ENCODE measurements at regions not wholly inside any gene's neighbourhood (a gene's known extent, or its start where the extent isn't known, plus 50 kb on each side); places are given as distances from the start of the nearest gene placed in this dataset.

GRCh38 chr7:142420554-142421362 lies 162.9 kb upstream of the PRSS58 start:
- peak; percentile 80 for ATAC-seq

DNA sequence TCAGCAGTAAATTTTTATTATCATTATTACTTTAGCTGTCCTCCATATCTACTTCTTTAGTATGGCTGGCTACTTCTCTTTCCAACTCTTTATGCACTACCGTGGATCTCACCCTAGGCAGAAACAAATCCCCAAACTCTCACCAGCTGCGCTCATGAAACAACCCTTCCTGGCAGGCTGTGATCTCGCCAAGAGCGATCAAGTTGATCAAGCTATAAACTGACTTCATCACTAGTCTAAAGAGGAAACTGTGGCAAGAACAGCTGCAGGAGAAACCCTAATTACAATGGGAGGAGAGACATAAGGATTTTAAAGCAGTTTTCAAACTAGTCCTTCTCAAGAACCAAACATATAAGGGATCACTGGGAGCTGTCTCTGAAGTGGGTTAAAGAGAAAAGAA lies 160.5 kb upstream of the PRSS58 start:
- Mint-ChIP-seq H3K27me3 (ENCODE audit: low read depth) (no peaks in the 10 kb centered on the region), H3K4me3 (no peak overlapping the region)
- POLR2A ChIA-PET: no interaction called here

More at GRCh38 chr7:142420554-142421362, 162.9 kb upstream of the PRSS58 start:
- Mint-ChIP-seq H3K27me3 (ENCODE audit: low read depth) (no peaks in the 10 kb centered on the region; the same call in 1 of the 2 replicates), H3K36me3 (no peaks in the 10 kb centered on the region), H3K27ac (no peak overlapping the region), H3K4me1 (peaks cover 21% of the 10 kb centered on the region), H3K4me3 (no peak overlapping the region), H3K9me3 (no peaks in the 10 kb centered on the region)
- DNase-seq (ENCODE audit: low spot score): peak; percentile 45
- ChIA-PET CTCF (interaction anchor here (0.6 to 2.0 kb wide), 8 partner anchors 8 to 94 kb away, joined by 3 to 5 read pairs (median 4); no protein-coding TSS in a partner anchor), POLR2A (no interaction called here)
- TF ChIP-seq, protein P1, sequence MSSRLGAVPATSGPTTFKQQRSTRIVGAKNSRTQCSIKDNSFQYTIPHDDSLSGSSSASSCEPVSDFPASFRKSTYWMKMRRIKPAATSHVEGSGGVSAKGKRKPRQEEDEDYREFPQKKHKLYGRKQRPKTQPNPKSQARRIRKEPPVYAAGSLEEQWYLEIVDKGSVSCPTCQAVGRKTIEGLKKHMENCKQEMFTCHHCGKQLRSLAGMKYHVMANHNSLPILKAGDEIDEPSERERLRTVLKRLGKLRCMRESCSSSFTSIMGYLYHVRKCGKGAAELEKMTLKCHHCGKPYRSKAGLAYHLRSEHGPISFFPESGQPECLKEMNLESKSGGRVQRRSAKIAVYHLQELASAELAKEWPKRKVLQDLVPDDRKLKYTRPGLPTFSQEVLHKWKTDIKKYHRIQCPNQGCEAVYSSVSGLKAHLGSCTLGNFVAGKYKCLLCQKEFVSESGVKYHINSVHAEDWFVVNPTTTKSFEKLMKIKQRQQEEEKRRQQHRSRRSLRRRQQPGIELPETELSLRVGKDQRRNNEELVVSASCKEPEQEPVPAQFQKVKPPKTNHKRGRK (CRISPR knock-in tag; IDR thresholded peaks at IDR 0.05; ENCODE audit: borderline replicate concordance): no peak

GRCh38 chr7:142414915-142415314 lies 157.1 kb upstream of the PRSS58 start:
- H3K9me3 Mint-ChIP-seq: no peaks in the 10 kb centered on the region
- ChIA-PET CTCF (interaction anchor here (1.1 to 2.7 kb wide), 4 partner anchors 24 to 50 kb away, joined by 3 to 15 read pairs (median 3); no protein-coding TSS in a partner anchor), POLR2A (no interaction called here)
- no peak overlapping the region for H3K4me3 Mint-ChIP-seq
- no peak for DNase-seq (ENCODE audit: low spot score)
- H3K36me3 Mint-ChIP-seq: no peaks in the 10 kb centered on the region
- no peak overlapping the region for H3K27ac Mint-ChIP-seq
- no peaks in the 10 kb centered on the region; the same call in 1 of the 2 replicates for H3K27me3 Mint-ChIP-seq (ENCODE audit: low read depth)
- peaks cover 19% of the 10 kb centered on the region for H3K4me1 Mint-ChIP-seq
- ATAC-seq: no peak
- TF ChIP-seq, protein P2, sequence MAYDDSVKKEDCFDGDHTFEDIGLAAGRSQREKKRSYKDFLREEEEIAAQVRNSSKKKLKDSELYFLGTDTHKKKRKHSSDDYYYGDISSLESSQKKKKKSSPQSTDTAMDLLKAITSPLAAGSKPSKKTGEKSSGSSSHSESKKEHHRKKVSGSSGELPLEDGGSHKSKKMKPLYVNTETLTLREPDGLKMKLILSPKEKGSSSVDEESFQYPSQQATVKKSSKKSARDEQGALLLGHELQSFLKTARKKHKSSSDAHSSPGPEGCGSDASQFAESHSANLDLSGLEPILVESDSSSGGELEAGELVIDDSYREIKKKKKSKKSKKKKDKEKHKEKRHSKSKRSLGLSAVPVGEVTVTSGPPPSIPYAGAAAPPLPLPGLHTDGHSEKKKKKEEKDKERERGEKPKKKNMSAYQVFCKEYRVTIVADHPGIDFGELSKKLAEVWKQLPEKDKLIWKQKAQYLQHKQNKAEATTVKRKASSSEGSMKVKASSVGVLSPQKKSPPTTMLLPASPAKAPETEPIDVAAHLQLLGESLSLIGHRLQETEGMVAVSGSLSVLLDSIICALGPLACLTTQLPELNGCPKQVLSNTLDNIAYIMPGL (CRISPR knock-in tag; IDR thresholded peaks at IDR 0.05): no peak
- no peak for TF ChIP-seq PRRX2 (CRISPR knock-in tag; IDR thresholded peaks at IDR 0.05)
- TF ChIP-seq ESRRA (CRISPR knock-in tag; IDR thresholded peaks at IDR 0.05; ENCODE audit: borderline replicate concordance): no peak
- TF ChIP-seq CREM (CRISPR knock-in tag; IDR thresholded peaks at IDR 0.05): no peak
- TF ChIP-seq, protein P3, sequence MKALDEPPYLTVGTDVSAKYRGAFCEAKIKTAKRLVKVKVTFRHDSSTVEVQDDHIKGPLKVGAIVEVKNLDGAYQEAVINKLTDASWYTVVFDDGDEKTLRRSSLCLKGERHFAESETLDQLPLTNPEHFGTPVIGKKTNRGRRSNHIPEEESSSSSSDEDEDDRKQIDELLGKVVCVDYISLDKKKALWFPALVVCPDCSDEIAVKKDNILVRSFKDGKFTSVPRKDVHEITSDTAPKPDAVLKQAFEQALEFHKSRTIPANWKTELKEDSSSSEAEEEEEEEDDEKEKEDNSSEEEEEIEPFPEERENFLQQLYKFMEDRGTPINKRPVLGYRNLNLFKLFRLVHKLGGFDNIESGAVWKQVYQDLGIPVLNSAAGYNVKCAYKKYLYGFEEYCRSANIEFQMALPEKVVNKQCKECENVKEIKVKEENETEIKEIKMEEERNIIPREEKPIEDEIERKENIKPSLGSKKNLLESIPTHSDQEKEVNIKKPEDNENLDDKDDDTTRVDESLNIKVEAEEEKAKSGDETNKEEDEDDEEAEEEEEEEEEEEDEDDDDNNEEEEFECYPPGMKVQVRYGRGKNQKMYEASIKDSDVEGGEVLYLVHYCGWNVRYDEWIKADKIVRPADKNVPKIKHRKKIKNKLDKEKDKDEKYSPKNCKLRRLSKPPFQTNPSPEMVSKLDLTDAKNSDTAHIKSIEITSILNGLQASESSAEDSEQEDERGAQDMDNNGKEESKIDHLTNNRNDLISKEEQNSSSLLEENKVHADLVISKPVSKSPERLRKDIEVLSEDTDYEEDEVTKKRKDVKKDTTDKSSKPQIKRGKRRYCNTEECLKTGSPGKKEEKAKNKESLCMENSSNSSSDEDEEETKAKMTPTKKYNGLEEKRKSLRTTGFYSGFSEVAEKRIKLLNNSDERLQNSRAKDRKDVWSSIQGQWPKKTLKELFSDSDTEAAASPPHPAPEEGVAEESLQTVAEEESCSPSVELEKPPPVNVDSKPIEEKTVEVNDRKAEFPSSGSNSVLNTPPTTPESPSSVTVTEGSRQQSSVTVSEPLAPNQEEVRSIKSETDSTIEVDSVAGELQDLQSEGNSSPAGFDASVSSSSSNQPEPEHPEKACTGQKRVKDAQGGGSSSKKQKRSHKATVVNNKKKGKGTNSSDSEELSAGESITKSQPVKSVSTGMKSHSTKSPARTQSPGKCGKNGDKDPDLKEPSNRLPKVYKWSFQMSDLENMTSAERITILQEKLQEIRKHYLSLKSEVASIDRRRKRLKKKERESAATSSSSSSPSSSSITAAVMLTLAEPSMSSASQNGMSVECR (CRISPR knock-in tag; IDR thresholded peaks at IDR 0.05; ENCODE audit: borderline replicate concordance): no peak
- TF ChIP-seq JUN (CRISPR knock-in tag; IDR thresholded peaks at IDR 0.05): no peak
- TF ChIP-seq TCF7 (CRISPR knock-in tag; IDR thresholded peaks at IDR 0.05; ENCODE audit: low read depth): no peak
- TF ChIP-seq ATF1 (CRISPR knock-in tag; IDR thresholded peaks at IDR 0.05): no peak
- TF ChIP-seq, protein P4, sequence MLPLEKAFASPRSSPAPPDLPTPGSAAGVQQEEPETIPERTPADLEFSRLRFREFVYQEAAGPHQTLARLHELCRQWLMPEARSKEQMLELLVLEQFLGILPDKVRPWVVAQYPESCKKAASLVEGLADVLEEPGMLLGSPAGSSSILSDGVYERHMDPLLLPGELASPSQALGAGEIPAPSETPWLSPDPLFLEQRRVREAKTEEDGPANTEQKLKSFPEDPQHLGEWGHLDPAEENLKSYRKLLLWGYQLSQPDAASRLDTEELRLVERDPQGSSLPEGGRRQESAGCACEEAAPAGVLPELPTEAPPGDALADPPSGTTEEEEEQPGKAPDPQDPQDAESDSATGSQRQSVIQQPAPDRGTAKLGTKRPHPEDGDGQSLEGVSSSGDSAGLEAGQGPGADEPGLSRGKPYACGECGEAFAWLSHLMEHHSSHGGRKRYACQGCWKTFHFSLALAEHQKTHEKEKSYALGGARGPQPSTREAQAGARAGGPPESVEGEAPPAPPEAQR (CRISPR knock-in tag; IDR thresholded peaks at IDR 0.05): no peak
- no peak for TF ChIP-seq PREB (CRISPR knock-in tag; IDR thresholded peaks at IDR 0.05; ENCODE audit: borderline replicate concordance)
- TF ChIP-seq ZNF232 (CRISPR knock-in tag; IDR thresholded peaks at IDR 0.05): no peak
- no peak for TF ChIP-seq FOXJ3 (CRISPR knock-in tag; IDR thresholded peaks at IDR 0.05; ENCODE audit: borderline replicate concordance)

More for the DNA sequence above, 160.5 kb upstream of the PRSS58 start:
- ATAC-seq (no peak), DNase-seq (ENCODE audit: low spot score) (no peak)
- no peaks in the 10 kb centered on the region for H3K36me3 Mint-ChIP-seq
- peaks cover 21% of the 10 kb centered on the region for H3K4me1 Mint-ChIP-seq
- TF ChIP-seq RELA (CRISPR knock-in tag; IDR thresholded peaks at IDR 0.05; ENCODE audit: borderline replicate concordance) (no peak), USF1 (CRISPR knock-in tag; IDR thresholded peaks at IDR 0.05) (no peak)
- TF ChIP-seq, protein P5, sequence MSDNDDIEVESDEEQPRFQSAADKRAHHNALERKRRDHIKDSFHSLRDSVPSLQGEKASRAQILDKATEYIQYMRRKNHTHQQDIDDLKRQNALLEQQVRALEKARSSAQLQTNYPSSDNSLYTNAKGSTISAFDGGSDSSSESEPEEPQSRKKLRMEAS (CRISPR knock-in tag; IDR thresholded peaks at IDR 0.05): no peak
- no peak overlapping the region for H3K27ac Mint-ChIP-seq
- H3K9me3 Mint-ChIP-seq: no peaks in the 10 kb centered on the region
- CTCF ChIA-PET: interaction anchor here (1.2 to 1.4 kb wide), 4 partner anchors 20 to 140 kb away, joined by 3 to 5 read pairs (median 4); no protein-coding TSS in a partner anchor
